HG03378 (cell line): ENCODE measurements at regions not wholly inside any gene's neighbourhood (a gene's known extent, or its start where the extent isn't known, plus 50 kb on each side); places are given as distances from the start of the nearest gene placed in this dataset.

Source experiments
- ATAC-seq: cut with Tn5 transposase; IDR thresholded peaks from one replicate; pipeline ENCODE4 v1.9.1; 2021; ENCODE audit warnings: mild to moderate bottlenecking, moderate library complexity; ENCODE audit not compliant: unreplicated experiment

DNA sequence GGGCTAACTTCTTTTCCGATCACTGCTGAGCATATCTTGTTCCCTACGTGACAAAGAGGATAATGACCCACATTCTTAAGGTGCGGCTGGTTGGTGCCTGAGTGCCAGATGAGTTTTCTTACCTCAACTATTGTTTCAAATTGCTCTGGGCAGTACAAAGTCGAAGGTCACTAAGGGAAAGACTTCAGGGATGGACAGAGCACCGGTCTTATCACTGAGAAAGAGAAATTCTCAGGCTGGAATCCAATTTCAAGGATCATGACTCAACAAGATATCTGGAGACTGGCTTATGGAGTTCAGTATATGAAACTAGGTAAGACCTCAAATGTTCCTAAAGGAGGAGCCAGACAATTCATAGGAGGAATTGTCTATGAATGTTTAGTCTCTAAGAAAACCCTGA lies 780.3 kb downstream of the SUGCT start:
- no peak for ATAC-seq
